DMS53 (cell line): ENCODE measurements at regions not wholly inside any gene's neighbourhood (a gene's known extent, or its start where the extent isn't known, plus 50 kb on each side); places are given as distances from the start of the nearest gene placed in this dataset.
"Not testable (repeated sequence)": the region's sequence is repeated elsewhere in the genome, so short reads cannot be mapped to it uniquely, and the experiment has no call there.

Experiments used
- DNase-seq: peaks from one replicate; lab custom pipeline; 2025; lab: John Stamatoyannopoulos, UW

DNA sequence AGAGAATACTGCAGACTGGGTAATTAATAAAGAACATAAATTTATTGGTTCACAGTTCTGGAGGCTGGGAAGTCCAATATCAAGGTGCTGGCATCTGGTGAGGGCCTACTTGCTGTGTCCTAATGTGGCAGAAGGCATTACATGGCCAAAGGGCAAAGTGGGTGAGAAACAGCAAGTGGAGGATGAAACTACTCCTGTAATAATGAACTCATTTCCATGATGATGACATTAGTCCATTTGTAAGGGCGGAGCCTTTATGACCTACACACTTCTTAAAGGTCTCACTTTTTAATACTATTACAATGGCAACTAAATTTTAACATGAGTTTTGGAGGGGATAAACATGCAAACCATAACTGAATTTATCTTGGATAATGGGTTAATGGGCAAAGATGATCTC lies 139.6 kb upstream of the SGO1 start:
- DNase-seq = no peak

DNA sequence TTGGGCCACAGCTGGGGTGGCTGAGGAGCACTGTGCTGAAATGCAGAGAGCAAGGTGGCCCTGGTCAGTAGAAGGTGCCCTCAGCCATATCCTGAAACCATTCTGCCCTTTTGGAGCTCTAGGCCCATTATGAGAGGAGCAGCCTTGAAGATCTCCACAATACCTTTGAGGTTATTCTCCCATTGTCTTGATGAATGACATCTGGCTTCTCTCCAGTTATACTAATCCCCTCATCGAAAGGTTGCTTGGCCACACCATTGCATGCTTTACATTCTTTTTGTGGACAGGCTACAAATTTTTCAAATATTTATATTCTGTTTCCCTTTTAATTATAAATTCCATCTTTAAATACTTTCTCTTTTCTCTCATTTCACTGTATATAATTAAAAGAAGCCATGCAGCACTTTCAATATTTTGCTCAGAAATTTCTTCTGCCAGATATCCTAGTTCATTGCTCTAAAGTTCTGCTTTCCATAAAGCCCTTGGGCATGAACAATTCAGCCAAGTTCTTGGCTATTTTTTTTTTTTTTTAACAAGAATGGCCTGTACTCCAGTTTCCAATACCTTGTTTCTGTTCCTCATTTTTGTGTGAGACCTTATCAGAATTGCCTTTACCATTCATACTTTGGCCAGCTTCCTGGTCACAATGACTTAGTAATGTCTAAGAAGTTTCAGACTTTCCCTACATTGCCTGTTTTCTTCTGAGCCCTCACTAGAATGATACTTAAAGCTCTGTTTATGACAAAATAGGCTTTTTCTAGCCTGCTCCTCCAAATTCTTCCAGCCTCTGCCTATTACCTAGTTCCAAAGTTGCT lies 138.9 kb upstream of the SGO1 start:
- no peak for DNase-seq

DNA sequence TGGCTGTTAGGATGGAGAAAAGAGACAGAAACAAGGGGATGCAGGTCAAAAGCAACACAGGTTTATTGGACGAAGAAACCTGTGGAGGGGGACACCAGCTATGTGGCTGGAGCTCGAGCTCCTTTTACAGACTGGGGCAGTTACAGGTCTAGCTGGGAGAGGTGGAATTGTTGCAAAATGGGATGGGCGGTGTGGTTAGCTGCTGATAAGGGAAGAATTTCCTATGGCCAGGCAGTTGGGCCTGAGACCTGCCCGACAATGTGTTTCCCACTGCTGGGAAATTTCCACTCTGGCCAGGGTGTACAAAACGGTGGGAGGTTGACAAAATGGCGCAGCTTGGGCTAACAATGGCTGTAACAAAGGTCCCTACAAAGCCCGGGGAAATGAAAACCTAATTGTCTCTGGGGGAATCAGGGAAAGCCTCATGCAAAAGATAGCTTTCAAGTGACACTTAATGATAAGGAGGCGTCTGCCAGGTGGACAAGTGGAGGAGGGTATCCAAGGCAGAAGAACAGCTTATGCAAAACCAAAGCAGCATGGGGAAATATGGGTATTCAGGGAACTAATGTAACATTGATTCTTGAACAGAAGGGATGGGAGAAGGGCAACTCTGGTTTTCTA lies 137.4 kb upstream of the SGO1 start:
- no peak for DNase-seq

DNA sequence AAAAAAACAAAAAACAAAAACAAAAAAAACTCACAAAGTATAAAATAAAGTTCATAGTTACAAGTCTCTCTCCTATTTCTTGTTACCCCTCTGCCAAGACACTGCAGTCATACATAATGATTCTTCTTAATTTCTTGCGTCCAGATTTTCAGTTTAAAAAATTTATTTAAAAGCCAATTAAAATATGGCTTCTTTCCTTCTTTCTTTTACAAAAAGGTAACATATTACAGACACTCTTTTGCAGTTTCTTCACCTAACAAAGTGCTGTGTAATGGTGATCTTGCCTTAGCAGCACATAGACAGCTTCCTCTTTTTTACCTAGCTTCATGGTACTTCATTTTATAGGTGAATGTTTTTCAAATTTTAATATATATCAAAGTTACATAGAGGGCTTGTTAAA lies 136.1 kb upstream of the SGO1 start:
- no peak for DNase-seq

DNA sequence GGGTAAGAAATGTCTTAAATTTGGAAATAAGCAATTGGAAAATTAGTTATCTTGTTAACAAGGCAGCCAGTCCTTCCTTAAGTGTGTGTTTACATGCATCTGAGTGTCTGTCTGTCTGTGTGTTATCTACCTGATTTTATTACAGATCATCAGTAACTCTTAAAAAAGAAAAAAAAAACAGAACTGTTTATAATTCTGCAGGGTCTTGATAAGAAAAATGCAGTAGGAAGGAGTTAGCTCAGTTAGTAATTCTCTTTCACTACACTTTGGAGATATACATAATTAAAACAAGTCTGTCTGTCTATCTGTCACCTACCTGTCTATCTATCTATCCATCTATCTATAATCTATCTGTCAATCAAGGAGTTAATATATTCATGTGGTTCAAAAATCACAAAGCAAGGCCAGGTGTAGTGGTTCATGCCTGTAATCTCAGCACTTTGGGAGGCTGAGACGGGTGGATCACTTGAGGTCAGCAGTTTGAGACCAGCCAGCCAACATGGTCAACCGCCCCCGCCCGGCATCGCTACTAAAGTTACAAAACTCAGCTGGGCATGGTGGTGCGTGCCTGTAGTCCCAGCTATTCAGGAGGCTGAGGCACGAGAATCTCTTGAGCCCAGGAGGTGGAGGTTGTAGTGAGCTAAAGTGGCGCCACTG lies 135.5 kb upstream of the SGO1 start:
- no peak for DNase-seq

DNA sequence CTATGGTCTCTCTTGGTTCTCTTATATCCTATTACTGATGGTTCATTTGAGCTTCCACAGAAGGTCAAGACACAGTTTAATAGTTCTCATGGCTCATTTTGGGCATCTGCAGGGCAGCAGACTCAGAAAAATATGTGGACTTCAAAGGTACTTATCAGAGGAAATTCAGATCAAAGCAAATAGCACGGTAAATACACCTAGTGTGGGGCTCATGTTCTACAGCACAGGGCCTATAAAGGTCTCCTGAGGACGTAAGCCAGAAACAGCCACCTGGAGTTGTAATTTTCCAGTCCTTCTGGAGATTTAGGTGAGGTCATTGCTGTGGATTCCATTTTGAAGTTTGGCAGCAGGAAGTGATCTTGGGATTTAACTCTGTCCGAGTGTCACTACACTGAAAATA lies 134.5 kb upstream of the SGO1 start:
- peak; percentile 51 for DNase-seq

DNA sequence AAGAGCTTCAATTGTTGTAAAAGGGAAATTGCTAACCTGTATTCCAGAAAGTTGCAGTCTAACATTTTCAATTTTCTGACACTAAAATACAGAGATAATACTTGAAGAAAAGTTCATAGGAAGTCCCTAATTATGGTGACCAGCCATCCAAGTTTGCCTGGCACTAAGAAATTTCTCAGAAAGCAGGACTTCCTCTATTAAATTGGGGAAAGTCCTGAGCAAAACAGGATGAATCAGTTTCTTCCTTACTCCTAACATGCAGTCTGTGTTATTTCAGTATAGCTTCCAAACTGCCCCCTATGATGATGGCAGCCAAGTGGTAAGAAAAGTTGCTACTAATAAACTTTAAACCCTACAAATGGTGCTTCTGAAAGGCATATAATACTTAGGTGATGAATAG lies 133.5 kb upstream of the SGO1 start:
- DNase-seq = no peak

DNA sequence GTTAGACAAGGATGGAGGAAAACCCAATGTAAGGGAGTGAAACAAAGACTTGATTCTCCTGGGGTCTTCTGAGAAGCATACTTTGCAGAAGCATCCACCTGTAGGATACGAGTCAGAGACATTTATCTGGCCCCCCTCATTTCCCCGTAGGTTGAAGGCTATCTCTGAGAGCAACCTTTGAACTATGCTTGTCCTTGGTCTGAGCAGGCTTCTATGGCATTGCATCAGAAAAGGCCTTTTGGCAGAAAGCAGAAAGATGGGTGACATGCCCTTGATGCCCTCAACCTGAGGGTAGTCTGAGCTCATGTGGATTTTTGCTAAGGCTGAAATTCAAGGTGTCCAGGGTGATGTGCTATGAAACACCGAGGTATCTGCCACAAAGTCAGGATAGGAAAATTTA lies 131.6 kb upstream of the SGO1 start:
- no peak for DNase-seq

DNA sequence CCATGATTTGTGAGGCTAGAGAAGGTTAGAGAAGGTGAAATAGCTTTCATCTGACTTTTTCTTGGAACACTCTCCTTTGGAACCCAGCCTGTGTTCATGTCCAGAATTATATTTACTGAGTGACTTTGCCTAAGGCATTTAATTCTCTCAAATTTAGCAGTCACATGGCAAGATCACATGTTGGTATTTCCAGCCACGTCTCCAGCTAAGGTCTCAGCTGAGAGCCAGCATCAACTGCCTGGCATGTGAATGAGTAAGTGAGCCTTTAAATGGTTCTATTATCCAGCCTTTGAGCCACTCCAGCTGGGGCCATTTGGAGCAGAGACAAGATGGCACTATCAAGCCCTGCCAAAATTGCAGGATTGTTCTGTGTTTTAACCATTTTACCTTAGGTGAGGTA lies 130.2 kb upstream of the SGO1 start:
- no peak for DNase-seq

DNA sequence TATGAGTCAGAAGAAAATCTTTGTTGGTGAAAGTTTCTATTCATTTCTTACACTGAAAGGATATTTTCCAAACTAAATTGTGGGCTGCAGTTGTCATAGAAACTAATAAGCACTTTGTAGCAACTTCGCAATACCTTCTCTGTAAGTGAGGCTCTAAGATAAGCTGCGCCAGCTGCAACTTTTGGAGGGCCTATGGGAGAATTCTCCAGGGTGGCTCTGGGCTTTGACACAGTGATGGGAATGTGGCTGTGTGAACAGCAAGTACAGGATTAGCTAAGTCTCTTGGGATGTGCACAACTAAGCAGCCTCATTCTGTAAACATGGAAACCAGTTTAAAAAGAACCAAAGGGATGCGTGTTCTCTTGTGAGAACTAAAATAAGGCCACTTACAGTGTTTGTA lies 124.6 kb upstream of the SGO1 start:
- DNase-seq = no peak

DNA sequence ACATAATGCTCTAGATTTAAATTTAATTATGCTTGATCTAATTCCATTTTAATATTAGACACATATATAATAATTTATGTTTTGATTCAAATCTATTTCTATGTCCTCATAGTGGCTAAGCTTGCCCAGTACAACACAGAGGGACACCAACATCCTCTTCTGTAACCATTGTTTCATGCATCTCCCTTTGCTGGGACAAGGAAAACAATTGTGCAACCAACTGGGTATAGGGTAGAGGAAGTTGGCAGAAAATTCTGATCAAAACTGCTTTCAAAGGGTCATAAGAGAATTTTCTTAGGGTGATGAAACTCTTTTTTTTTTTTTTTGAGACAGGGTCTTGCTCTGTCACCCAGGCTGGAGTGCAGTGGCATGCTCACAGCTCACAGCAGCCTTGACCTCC lies 121.4 kb upstream of the SGO1 start:
- no peak for DNase-seq

DNA sequence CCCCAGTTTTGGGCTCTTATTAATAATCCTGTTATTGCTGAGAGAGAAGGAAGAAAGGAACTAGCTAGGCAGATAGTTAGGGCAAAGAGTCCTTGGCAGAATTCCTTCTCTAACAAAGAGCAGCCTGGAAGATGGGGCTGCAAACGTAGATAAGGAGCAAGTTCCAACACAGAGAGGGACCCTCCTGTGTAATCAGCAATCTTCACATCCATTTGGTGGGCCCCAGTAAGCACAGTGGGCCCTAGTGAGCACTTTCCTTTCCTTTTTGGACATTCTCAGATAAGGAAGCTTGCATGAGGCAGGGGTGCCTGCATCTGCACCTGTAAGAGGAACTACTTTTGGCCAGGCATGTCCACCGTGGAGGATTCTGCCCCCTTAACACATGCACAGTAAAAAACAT lies 119.6 kb upstream of the SGO1 start:
- no peak for DNase-seq

DNA sequence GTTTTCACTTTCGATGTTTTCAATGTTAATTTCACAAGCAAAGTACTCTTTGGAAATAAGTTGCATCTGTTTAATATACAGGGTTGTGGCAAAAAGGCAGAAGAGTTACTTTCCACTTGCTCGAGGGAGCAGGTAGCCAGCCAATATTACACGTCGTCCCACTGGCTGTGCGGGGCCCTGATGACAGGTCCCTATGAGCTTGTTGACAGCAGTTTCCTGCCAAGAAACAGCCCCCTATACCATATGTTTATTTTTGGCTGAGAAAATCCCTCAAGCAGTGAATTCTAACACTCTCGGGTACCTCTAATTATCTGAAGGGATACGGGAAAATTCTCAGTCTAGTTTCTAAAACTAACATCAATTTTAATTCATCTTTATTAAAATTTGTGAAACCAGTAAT lies 116.8 kb upstream of the SGO1 start:
- no peak for DNase-seq

DNA sequence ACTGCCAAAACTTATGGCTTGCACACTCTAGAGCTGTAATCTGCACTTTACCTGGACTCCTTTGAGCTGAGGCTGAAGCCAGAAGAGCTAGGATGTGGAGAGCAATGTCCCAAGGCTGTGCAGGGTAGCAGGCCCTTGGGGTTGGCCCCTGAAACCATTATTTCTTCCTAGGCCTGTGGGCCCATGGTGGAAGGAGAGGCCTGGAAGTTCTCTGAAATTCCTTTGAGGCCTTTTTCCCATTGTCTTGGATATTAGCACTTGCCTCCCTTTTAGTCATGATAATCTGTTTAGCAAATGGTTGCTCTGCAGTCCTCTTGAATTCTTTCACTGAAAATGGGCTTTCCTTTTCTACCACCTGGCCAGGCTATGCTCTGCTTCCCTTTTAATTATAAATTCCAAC lies 102.0 kb upstream of the SGO1 start:
- no peak for DNase-seq

DNA sequence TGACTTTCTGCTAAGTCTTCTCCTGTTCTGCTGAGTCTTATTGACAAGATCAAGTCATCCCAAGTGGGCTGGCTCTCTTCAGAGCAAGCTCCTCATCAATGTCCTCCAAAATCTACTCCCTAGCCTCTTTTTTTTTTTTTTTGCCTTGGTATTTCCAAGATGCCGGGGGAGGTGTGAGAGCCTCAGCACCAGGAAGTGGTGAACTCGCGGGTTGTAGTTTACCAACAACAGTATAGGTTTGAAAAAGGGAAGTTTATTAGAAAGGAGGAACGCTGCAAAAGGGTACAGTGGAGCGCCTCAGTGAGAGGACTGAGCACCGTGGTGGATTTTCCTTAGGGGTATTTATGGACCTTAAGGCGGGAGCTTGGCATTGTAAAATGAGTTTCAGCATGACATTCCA lies 94.3 kb upstream of the SGO1 start:
- DNase-seq = no peak

DNA sequence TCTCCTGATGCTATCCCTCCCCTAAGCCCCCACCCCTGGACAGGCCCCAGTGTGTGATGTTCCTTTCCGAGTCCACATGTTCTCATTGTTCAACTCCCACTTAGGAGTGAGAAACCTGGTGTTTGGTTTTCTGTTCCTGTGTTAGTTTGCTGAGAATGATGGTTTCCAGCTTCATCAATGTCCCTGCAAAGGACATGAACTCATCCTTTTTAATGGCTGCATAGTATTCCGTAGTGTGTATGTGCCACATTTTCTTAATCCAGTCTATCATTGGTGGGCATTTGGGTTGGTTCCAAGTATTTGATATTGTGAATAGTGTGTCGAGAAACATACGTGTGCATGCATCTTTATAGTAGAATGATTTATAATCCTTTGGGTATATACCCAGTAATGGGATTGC lies 80.0 kb upstream of the SGO1 start:
- not testable (repeated sequence) for DNase-seq

DNA sequence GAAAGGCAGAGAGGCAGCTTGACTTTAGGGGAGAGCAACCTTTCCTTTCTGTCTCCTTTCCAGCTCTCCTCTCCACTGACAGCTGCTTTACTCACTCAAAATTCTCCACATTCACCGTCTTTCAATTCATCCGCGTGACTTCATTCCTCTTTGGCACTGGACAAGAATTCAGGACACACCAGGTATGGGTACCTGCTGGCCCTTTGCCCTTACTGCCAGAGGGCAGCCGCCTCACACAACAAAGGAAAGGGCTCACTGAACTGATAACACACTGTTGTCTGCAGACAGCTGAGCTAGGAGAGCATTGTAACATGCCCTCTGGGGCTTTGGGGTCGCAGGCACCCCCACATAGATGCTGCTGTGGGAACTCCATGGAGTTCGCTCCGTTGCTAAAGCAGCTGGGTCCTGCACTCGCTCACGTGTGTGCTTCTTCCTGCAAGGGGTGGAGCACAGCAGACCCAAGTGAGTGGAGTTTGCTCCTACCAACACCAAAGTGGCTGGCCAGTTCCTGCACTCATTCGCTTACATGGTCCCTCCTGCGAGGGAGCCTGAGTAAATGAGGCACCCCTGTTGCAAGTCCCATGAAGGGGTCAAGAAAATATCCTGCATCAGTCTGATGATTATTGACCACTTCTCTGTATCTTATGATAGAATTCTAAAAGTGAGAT lies 79.0 kb upstream of the SGO1 start:
- DNase-seq = no peak

DNA sequence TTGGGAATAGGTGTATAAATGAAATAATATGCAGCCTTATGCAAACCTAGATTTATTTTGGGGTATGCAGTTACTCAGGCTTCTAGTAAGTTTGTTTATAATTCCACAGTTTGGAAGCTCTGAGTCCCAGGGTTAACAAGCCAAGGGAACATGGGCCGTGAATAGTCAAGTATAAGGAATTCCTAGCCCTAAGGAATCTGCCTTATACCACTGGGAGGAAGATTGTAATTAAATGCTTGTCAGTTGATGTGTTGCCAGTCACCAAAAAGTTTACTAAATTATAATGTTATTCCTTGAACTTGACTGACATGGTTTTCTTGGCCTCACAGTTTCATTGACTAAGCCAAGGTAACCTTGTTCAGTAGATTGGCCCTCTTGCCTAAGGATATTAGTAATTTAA lies 72.4 kb upstream of the SGO1 start:
- no peak for DNase-seq

DNA sequence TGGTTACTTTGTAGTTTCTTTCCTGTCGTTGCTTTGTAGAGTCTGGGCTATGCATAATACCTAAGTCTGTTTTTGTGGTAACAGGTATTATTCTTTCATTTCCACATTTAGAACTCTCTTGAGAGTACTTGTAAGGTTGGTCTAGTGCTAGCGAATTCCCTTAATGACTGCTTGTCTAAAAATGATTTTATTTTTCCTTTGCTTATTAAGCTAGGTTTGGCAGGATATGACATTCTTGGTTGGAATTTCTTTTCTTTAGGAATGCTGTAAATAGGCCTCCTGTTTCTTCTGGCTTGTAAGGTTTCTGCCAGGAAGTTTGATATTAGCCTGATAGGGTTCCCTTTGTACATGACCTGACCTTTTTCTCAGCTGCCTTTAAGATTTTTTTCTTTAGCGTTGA lies 70.1 kb upstream of the SGO1 start:
- no peak for DNase-seq

DNA sequence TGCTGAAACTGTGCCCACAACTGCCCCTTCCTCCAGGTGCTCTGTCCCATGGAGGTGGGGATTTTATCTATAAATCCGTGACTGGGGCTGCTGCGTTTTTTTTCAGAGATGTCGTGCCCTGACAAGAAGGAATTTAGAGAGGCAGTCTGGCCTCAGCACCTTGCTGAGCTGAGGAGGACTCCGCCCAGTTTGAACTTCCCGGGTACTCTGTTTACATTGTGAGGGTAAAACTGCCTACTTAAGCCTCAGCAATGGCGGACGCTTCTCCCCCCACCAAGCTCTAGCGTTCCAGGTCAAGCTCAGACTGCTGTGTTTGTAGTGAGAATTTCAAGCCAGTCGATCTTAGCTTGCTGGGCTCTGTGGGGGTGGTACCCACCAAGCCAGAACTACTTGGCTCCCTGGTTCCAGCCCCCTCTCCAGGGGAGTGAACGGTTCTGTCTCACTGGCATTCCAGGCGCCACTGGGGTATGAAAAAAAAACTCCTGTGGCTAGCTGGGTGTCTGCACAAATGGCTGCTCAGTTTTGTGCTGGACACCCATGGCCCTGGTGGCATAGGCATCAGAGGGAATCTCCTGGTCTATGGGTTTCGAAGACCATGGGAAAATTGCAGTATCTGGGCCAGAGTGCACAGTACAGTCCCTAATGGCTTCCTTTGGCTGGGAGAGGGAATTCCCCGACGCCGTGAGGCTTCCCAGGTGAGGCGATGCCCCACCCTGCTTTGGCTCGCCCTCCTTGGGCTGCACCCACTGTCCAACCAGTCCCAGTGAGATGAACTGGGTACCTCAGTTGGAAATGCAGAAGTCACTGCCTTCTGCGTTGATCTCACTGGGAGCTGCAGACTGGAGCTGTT lies 68.5 kb upstream of the SGO1 start:
- DNase-seq = peak; percentile 22

DNA sequence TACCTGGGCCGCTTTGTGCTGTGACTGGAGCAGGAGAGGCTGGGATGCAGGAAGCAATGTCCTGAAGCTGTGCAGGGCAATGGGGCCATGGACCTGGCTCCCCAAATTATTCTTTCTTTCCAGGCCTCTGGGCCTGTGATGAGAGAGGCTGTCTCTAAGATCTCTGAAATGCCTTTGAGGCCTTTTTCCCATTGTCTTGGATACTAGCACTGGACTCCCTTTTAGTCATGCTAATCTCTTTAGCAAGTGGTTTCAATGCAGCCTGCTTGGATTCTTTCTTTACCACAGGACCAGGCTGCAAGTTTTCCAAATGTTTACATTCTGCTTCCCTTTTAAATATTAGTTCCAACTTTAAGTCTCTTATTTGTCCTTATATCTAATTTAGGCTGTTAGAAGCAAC lies 64.8 kb upstream of the SGO1 start:
- no peak for DNase-seq

DNA sequence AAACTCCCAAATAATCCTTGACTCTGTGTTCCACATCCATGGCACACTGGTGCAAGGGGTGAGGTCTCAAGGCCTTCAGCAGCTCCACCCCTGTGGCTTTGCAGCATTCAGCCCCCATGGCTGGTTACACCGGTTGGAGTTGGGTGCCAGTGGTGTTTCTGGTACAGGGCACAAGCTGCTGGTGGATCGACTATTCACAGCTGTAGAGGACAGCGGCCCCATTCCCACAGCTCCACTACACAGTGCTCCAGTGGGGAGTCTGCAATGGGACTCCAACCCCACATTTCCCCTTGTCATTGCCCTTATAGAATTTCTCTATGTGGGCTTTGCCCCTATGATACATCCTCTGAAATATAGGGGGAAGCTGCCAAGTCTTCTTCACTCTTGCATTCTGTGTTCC lies 64.3 kb upstream of the SGO1 start:
- no peak for DNase-seq
